ENCODE measurements at regions not wholly inside any gene's neighbourhood (a gene's known extent, or its start where the extent isn't known, plus 50 kb on each side); places are given as distances from the start of the nearest gene placed in this dataset.

DNA sequence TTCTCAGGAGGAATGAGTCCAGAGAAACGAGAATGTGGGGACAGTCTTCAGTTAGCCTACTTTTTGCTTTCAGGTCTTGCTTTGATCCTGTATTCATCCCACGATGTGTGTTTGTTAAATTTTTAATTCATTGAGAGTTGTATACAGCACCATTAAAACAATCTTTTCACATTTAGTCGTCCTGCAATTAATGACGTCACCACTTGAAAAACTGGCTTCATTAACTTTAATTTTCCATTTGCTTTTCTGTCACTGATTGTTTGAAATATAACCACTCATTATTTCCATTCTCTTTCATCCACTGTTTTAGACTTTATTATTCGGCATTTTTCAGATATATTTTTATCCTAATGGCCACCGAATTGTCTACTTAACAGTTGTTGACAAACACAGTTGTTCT, 146.9 kb downstream of the TFEC start:
- Histone ChIP-seq H3K27me3 (no peaks in the 10 kb centered on the region), H3K27ac (no peak overlapping the region), H3K9me3 (no peaks in the 10 kb centered on the region), H3K4me1 (no peaks in the 10 kb centered on the region), H3K4me3 (no peak overlapping the region), H3K36me3 (no peaks in the 10 kb centered on the region)
- TF ChIP-seq, protein P1, sequence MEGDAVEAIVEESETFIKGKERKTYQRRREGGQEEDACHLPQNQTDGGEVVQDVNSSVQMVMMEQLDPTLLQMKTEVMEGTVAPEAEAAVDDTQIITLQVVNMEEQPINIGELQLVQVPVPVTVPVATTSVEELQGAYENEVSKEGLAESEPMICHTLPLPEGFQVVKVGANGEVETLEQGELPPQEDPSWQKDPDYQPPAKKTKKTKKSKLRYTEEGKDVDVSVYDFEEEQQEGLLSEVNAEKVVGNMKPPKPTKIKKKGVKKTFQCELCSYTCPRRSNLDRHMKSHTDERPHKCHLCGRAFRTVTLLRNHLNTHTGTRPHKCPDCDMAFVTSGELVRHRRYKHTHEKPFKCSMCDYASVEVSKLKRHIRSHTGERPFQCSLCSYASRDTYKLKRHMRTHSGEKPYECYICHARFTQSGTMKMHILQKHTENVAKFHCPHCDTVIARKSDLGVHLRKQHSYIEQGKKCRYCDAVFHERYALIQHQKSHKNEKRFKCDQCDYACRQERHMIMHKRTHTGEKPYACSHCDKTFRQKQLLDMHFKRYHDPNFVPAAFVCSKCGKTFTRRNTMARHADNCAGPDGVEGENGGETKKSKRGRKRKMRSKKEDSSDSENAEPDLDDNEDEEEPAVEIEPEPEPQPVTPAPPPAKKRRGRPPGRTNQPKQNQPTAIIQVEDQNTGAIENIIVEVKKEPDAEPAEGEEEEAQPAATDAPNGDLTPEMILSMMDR (IDR thresholded peaks at IDR 0.05): no peak
- no peak for TF ChIP-seq POLR2A (IDR thresholded peaks at IDR 0.05)
- ATAC-seq (no peak), DNase-seq (no peak)
- 70% methylated on average over 6 of the region's 6 CpGs for WGBS (ENCODE audit: insufficient coverage, low coverage, low lambda C conversion rate, missing lambda C conversion rate)
- intact Hi-C loops (cut with DNase I): no loop called here

GRCh38 chr7:115881476-115881875, 149.1 kb downstream of the TFEC start:
- no peaks in the 10 kb centered on the region for H3K27me3 ChIP-seq
- no peak overlapping the region for H3K4me3 ChIP-seq
- H3K27ac ChIP-seq: no peak overlapping the region
- ATAC-seq (no peak), DNase-seq (no peak)
- TF ChIP-seq POLR2A (IDR thresholded peaks at IDR 0.05): no peak
- TF ChIP-seq, protein P1 (IDR thresholded peaks at IDR 0.05): no peak
- intact Hi-C loops (cut with DNase I): no loop called here
- no peaks in the 10 kb centered on the region for H3K4me1 ChIP-seq
- H3K36me3 ChIP-seq: no peaks in the 10 kb centered on the region
- H3K9me3 ChIP-seq: no peaks in the 10 kb centered on the region
- WGBS (ENCODE audit: insufficient coverage, low coverage, low lambda C conversion rate, missing lambda C conversion rate): 49% methylated on average over 2 of the region's 2 CpGs

GRCh38 chr7:115879171-115879570, 151.4 kb downstream of the TFEC start:
- Histone ChIP-seq H3K4me3 (no peak overlapping the region), H3K4me1 (no peaks in the 10 kb centered on the region), H3K9me3 (no peaks in the 10 kb centered on the region), H3K27me3 (no peaks in the 10 kb centered on the region), H3K27ac (no peak overlapping the region), H3K36me3 (no peaks in the 10 kb centered on the region)
- DNase-seq: no peak
- 35% methylated on average over 2 of the region's 2 CpGs for WGBS (ENCODE audit: insufficient coverage, low coverage, low lambda C conversion rate, missing lambda C conversion rate)
- ATAC-seq: no peak
- TF ChIP-seq, protein P1 (IDR thresholded peaks at IDR 0.05): no peak
- TF ChIP-seq POLR2A (IDR thresholded peaks at IDR 0.05): no peak
- intact Hi-C loops (cut with DNase I): no loop called here

GRCh38 chr7:115869801-115870200, 160.8 kb downstream of the TFEC start:
- Histone ChIP-seq H3K36me3 (no peaks in the 10 kb centered on the region), H3K27ac (no peak overlapping the region), H3K27me3 (no peaks in the 10 kb centered on the region), H3K4me1 (no peaks in the 10 kb centered on the region), H3K4me3 (no peak overlapping the region), H3K9me3 (no peaks in the 10 kb centered on the region)
- intact Hi-C loops (cut with DNase I): no loop called here
- ATAC-seq: no peak
- no peak for DNase-seq
- no peak for TF ChIP-seq POLR2A (IDR thresholded peaks at IDR 0.05)
- TF ChIP-seq, protein P1 (IDR thresholded peaks at IDR 0.05): no peak

DNA sequence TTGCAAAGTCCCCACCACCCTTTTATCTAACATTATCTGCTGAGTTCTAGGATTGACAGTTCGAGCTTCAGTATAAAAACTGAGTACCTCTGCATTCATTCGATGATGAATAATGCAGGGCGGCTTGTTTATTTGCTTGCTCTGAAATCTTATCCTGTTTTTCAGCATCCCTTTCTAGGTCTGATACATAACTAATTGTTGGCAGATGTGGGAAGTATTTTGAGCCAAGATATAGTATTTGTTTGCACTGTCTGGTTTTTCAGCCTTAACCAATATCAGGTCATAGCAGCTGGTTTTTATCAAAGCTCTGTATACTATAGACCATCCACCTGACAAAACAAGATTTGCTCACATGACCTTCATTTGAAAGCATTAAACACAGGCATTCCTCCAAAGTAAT, 161.4 kb downstream of the TFEC start:
- Histone ChIP-seq H3K27ac (no peak overlapping the region), H3K4me3 (no peak overlapping the region), H3K36me3 (no peaks in the 10 kb centered on the region), H3K4me1 (no peaks in the 10 kb centered on the region), H3K9me3 (no peaks in the 10 kb centered on the region), H3K27me3 (no peaks in the 10 kb centered on the region)
- ATAC-seq: no peak
- intact Hi-C loops (cut with DNase I): no loop called here
- no peak for DNase-seq
- TF ChIP-seq, protein P1 (IDR thresholded peaks at IDR 0.05): no peak
- TF ChIP-seq POLR2A (IDR thresholded peaks at IDR 0.05): no peak
- WGBS (ENCODE audit: insufficient coverage, low coverage, low lambda C conversion rate, missing lambda C conversion rate): 42% methylated on average over 3 of the region's 3 CpGs

Measured in right lobe of liver (tissue), 6 donors.